ENCODE measurements at regions not wholly inside any gene's neighbourhood (a gene's known extent, or its start where the extent isn't known, plus 50 kb on each side); places are given as distances from the start of the nearest gene placed in this dataset.

- H3K79me2 ChIP-seq (ENCODE audit: control insufficient read depth, insufficient read depth, low read length): no peaks in the 10 kb centered on the region
- BruUV-seq (replicated peaks): no TSS peak
- TF ChIP-seq SMARCC2 (IDR thresholded peaks at IDR 0.05; ENCODE audit: low read depth) (no peak), KDM5B (IDR thresholded peaks at IDR 0.05; ENCODE audit: insufficient replicate concordance, low read depth, low read length) (no peak), CEBPG (CRISPR knock-in tag; IDR thresholded peaks at IDR 0.05) (no peak), CEBPG (tag; conservative IDR thresholded peaks at IDR 0.05 in 1 of 2, IDR thresholded peaks at IDR 0.05 in 1 of 2) (peak in 1 of 2 experiments; percentile 54; a peak in 2 of 4 replicates), CEBPB (tag; IDR thresholded peaks at IDR 0.05) (peak; percentile 53)
- H3K9me1 ChIP-seq (ENCODE audit: control insufficient read depth, insufficient read depth, low read length): no peaks in the 10 kb centered on the region
- H3K4me3 ChIP-seq: no peak overlapping the region
- no peaks in the 10 kb centered on the region for H3K36me3 ChIP-seq (ENCODE audit: control insufficient read depth, insufficient read depth, low read length)
- intact Hi-C loops (cut with micrococcal nuclease) (loop anchor here (10.0 kb wide), 1 partner anchor 96 kb away; the partner anchor contains the start of gene RPS6KA3), in situ Hi-C loops (cut with MboI) (no loop called here)
- peak; percentile 34; the same call in 1 of the 3 replicates for ATAC-seq
- no peak for DNase-seq (ENCODE audit: extremely low read depth in 1 of 4, low spot score in 3 of 4)
- POLR2A ChIA-PET: no interaction called here
- H3K4me2 ChIP-seq (ENCODE audit: insufficient read depth, low read length): no peak overlapping the region
- H3K27me3 ChIP-seq (ENCODE audit: control insufficient read depth in 2 of 2, insufficient read depth in 2 of 2, low read length in 2 of 2): no peaks in the 10 kb centered on the region
- H2AFZ ChIP-seq (ENCODE audit: low read depth, low read length): no peak overlapping the region
- FAIRE-seq: no peak
- peaks cover 0 to 8% of the 10 kb centered on the region in 2 experiments; a peak in 2 of 5 replicates for H3K4me1 ChIP-seq (replicated peaks in 1 of 2; ENCODE audit: control insufficient read depth in 2 of 2, insufficient read depth in 2 of 2, low read length in 2 of 2)
- no peak overlapping the region for H3K27ac ChIP-seq (ENCODE audit: extremely low read depth, low read depth, low read length)
- CTCF ChIA-PET (ENCODE audit: low intra/inter-chr PET ratio): no interaction called here
- H3K9me3 ChIP-seq (replicated peaks; ENCODE audit: control insufficient read depth, insufficient read depth, low read depth, low read length): no peaks in the 10 kb centered on the region
- H4K20me1 ChIP-seq (replicated peaks; ENCODE audit: control insufficient read depth, insufficient read depth, low read length): no peaks in the 10 kb centered on the region
- 8% methylated on average over 7 of the region's 8 CpGs for WGBS (ENCODE audit: insufficient coverage, low coverage, missing lambda C conversion rate)
- no peak overlapping the region for H3K9ac ChIP-seq (ENCODE audit: insufficient read depth in 1 of 2, low read depth in 2 of 2, low read length in 2 of 2)
These were observed 94.6 kb upstream of the RPS6KA3 start for GRCh38 chrX:20361081-20361889.

DNA sequence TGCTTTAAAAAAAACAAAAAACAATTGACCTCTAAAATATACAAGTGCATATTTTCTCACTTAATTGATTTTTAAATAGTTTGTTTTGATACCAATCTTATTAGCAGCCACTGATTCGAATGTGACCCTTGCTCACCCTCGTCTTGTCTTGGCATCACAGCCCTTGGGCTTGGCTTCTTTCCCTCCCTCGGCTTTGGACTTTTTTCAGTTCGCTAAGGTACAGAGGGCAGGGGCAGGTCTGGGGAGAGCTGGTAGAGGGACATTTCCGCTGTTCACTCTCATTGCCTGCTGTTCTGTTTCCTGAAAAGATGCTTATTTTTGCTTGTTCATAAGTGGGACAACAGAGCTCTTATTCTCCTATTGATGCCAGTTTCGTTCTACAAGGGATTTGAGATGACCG lies 88.5 kb upstream of the RPS6KA3 start:
- Histone ChIP-seq H3K4me2 (ENCODE audit: insufficient read depth, low read length) (no peak overlapping the region), H4K20me1 (replicated peaks; ENCODE audit: control insufficient read depth, insufficient read depth, low read length) (no peaks in the 10 kb centered on the region), H3K9ac (ENCODE audit: insufficient read depth in 1 of 2, low read depth in 2 of 2, low read length in 2 of 2) (no peak overlapping the region), H3K27me3 (ENCODE audit: control insufficient read depth in 2 of 2, insufficient read depth in 2 of 2, low read length in 2 of 2) (no peaks in the 10 kb centered on the region; a peak in 1 of 5 replicates), H3K36me3 (ENCODE audit: control insufficient read depth, insufficient read depth, low read length) (no peaks in the 10 kb centered on the region), H3K4me1 (replicated peaks in 1 of 2; ENCODE audit: control insufficient read depth in 2 of 2, insufficient read depth in 2 of 2, low read length in 2 of 2) (no peaks in the 10 kb centered on the region), H3K9me3 (replicated peaks; ENCODE audit: control insufficient read depth, insufficient read depth, low read depth, low read length) (no peaks in the 10 kb centered on the region), H2AFZ (ENCODE audit: low read depth, low read length) (no peak overlapping the region), H3K4me3 (no peak overlapping the region), H3K27ac (ENCODE audit: extremely low read depth, low read depth, low read length) (no peak overlapping the region), H3K9me1 (ENCODE audit: control insufficient read depth, insufficient read depth, low read length) (no peaks in the 10 kb centered on the region), H3K79me2 (ENCODE audit: control insufficient read depth, insufficient read depth, low read length) (no peaks in the 10 kb centered on the region)
- no TSS peak for BruUV-seq (replicated peaks)
- in situ Hi-C loops (cut with MboI): no loop called here
- POLR2A ChIA-PET: no interaction called here
- WGBS (ENCODE audit: insufficient coverage, low coverage, missing lambda C conversion rate): 0% methylated on average over 2 of the region's 7 CpGs
- CTCF ChIA-PET (ENCODE audit: low intra/inter-chr PET ratio): no interaction called here
- DNase-seq (ENCODE audit: extremely low read depth in 1 of 4, low spot score in 3 of 4) (no peak), FAIRE-seq (no peak), ATAC-seq (no peak)
- intact Hi-C loops (cut with micrococcal nuclease): no loop called here
- TF ChIP-seq SMARCB1 (IDR thresholded peaks at IDR 0.05; ENCODE audit: insufficient read length, low read depth) (no peak), ZNF143 (CRISPR knock-in tag; IDR thresholded peaks at IDR 0.05) (no peak), LEF1 (IDR thresholded peaks at IDR 0.05) (no peak), ZFP1 (CRISPR knock-in tag; IDR thresholded peaks at IDR 0.05) (no peak), HNRNPLL (IDR thresholded peaks at IDR 0.05; ENCODE audit: low read depth, low read length, poor library complexity, severe bottlenecking) (no peak), CREB5 (CRISPR knock-in tag; IDR thresholded peaks at IDR 0.05) (no peak)
- TF ChIP-seq, protein P1, sequence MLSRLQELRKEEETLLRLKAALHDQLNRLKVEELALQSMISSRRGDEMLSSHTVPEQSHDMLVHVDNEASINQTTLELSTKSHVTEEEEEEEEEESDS (CRISPR knock-in tag; IDR thresholded peaks at IDR 0.05): no peak
- TF ChIP-seq, protein P2, sequence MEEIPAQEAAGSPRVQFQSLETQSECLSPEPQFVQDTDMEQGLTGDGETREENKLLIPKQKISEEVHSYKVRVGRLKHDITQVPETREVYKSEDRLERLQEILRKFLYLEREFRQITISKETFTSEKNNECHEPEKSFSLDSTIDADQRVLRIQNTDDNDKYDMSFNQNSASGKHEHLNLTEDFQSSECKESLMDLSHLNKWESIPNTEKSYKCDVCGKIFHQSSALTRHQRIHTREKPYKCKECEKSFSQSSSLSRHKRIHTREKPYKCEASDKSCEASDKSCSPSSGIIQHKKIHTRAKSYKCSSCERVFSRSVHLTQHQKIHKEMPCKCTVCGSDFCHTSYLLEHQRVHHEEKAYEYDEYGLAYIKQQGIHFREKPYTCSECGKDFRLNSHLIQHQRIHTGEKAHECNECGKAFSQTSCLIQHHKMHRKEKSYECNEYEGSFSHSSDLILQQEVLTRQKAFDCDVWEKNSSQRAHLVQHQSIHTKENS (CRISPR knock-in tag; IDR thresholded peaks at IDR 0.05): no peak

All from K562 (cell line).